ENCODE measurements at regions not wholly inside any gene's neighbourhood (a gene's known extent, or its start where the extent isn't known, plus 50 kb on each side); places are given as distances from the start of the nearest gene placed in this dataset.

DNA sequence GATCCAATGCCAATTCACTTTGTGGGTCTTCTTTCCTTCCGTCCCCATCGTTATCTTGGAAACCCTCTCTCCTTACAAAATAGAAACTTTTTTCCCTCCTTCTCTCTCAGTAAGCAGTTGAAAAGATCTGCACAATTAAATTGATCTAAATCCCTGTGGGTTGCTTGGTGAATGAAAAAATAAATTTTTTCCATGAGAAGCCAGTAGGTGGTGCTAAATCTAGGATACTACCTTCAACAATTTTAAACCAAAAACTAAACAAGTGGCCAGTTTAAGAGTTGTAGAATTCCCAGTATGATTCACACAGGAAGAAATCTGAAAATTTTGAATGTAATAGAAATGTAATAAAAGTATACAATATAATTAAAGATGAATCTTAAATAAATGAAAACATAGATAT lies 990.3 kb upstream of the ZNF722 start:
- no peak overlapping the region for H3K4me3 ChIP-seq (ENCODE audit: insufficient read length, low read depth)
- H3K9ac ChIP-seq (ENCODE audit: insufficient read length, low read depth), result no peak overlapping the region
- no peaks in the 10 kb centered on the region for H3K27me3 ChIP-seq (ENCODE audit: insufficient read depth, insufficient read length)
- H3K4me1 ChIP-seq (ENCODE audit: insufficient read depth, insufficient read length), result no peaks in the 10 kb centered on the region
- H3K9me3 ChIP-seq (ENCODE audit: insufficient read depth, low read length), result no peaks in the 10 kb centered on the region
- no peak for DNase-seq (ENCODE audit: low read depth, low spot score)
- H3K36me3 ChIP-seq (ENCODE audit: insufficient read depth, insufficient read length, low read length), result no peaks in the 10 kb centered on the region
- TF ChIP-seq SUZ12 (IDR thresholded peaks at IDR 0.05; ENCODE audit: extremely low read depth, insufficient read depth, insufficient read length) (no peak), YY1 (IDR thresholded peaks at IDR 0.05; ENCODE audit: insufficient read depth, insufficient read length) (no peak), ZNF274 (IDR thresholded peaks at IDR 0.05; ENCODE audit: low read depth, low read length) (no peak)

DNA sequence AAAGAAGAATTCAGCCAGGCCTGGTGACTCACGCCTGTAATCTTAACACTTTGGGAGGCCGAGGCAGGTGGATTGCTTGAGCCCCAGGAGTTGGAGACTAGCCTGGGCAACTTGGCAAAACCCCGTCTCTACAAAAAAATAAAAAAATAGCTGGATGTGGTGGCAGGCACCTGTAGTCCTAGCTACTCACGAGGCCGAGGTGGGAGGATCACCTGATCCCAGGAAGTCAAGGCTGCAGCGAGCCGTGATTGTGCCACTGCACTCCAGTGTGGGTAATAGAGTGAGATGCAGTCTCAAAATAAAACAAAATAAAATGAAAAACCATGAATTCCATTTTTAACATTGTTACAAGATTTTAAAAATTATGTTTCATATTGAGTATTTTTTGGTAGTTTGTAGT lies 988.9 kb upstream of the ZNF722 start:
- H3K27me3 ChIP-seq (ENCODE audit: insufficient read depth, insufficient read length), result no peaks in the 10 kb centered on the region
- H3K4me3 ChIP-seq (ENCODE audit: insufficient read length, low read depth), result no peak overlapping the region
- no peaks in the 10 kb centered on the region for H3K36me3 ChIP-seq (ENCODE audit: insufficient read depth, insufficient read length, low read length)
- TF ChIP-seq YY1 (IDR thresholded peaks at IDR 0.05; ENCODE audit: insufficient read depth, insufficient read length) (no peak), ZNF274 (IDR thresholded peaks at IDR 0.05; ENCODE audit: low read depth, low read length) (no peak)
- H3K4me1 ChIP-seq (ENCODE audit: insufficient read depth, insufficient read length), result no peaks in the 10 kb centered on the region
- H3K9ac ChIP-seq (ENCODE audit: insufficient read length, low read depth), result no peak overlapping the region
- no peak for DNase-seq (ENCODE audit: low read depth, low spot score)
- no peaks in the 10 kb centered on the region for H3K9me3 ChIP-seq (ENCODE audit: insufficient read depth, low read length)

DNA sequence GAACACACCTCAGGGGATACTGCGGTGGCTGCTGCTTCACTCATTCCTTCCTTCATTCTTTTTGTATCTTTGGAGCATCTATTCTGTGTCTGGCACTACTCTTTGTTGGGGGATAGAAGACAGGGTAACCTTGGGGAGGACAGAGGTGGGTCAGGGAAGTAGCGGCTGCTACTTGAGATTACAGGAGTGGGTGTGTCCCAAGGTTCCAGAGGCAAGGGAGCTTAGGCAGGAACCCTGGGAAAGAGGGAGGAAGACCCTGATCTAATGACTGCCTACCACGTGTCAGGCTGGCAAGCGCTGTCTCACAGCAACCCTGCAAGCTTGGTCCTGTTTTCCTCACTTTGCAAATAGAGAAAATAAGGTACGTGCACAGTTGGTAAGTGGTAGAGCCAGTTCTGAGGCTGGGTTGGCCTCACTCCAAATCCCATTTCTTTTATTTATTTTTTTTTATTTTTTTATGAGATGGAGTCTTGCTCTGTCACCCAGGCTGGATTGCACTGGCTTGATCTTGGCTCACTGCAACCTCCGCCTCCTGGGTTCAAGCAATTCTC lies 985.9 kb upstream of the ZNF722 start:
- no peak for DNase-seq (ENCODE audit: low read depth, low spot score)
- TF ChIP-seq SUZ12 (IDR thresholded peaks at IDR 0.05; ENCODE audit: extremely low read depth, insufficient read depth, insufficient read length) (no peak), YY1 (IDR thresholded peaks at IDR 0.05; ENCODE audit: insufficient read depth, insufficient read length) (no peak), ZNF274 (IDR thresholded peaks at IDR 0.05; ENCODE audit: low read depth, low read length) (no peak)
- H3K4me1 ChIP-seq (ENCODE audit: insufficient read depth, insufficient read length), result no peaks in the 10 kb centered on the region
- H3K9me3 ChIP-seq (ENCODE audit: insufficient read depth, low read length), result no peaks in the 10 kb centered on the region
- H3K27me3 ChIP-seq (ENCODE audit: insufficient read depth, insufficient read length), result no peaks in the 10 kb centered on the region
- no peak overlapping the region for H3K9ac ChIP-seq (ENCODE audit: insufficient read length, low read depth)
- no peaks in the 10 kb centered on the region for H3K36me3 ChIP-seq (ENCODE audit: insufficient read depth, insufficient read length, low read length)
- H3K4me3 ChIP-seq (ENCODE audit: insufficient read length, low read depth), result no peak overlapping the region

DNA sequence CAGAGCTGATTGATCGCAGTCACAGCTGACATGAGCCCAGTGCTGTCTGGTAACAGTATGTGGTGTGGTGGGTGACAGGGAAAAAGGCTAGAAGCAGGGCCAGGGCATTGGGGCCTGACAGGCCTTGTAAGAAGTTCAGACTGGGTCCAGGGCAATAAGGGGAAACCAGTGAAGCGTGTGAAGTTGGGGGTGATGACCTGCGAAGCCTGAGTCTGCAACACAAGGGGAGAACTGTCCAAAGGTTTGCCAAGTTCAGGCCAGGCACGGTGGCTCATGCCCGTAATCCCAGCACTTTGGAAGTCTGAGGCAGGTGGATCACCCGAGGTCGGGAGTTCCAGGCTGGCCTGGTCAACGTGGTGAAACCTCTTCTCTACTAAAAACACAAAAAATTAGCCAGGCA lies 983.9 kb upstream of the ZNF722 start:
- no peak for DNase-seq (ENCODE audit: low read depth, low spot score)
- no peak overlapping the region for H3K9ac ChIP-seq (ENCODE audit: insufficient read length, low read depth)
- H3K4me1 ChIP-seq (ENCODE audit: insufficient read depth, insufficient read length), result no peaks in the 10 kb centered on the region
- TF ChIP-seq YY1 (IDR thresholded peaks at IDR 0.05; ENCODE audit: insufficient read depth, insufficient read length), result no peak
- no peak for TF ChIP-seq SUZ12 (IDR thresholded peaks at IDR 0.05; ENCODE audit: extremely low read depth, insufficient read depth, insufficient read length)
- TF ChIP-seq ZNF274 (IDR thresholded peaks at IDR 0.05; ENCODE audit: low read depth, low read length), result no peak
- no peak overlapping the region for H3K4me3 ChIP-seq (ENCODE audit: insufficient read length, low read depth)
- H3K9me3 ChIP-seq (ENCODE audit: insufficient read depth, low read length), result no peaks in the 10 kb centered on the region
- no peaks in the 10 kb centered on the region for H3K36me3 ChIP-seq (ENCODE audit: insufficient read depth, insufficient read length, low read length)
- H3K27me3 ChIP-seq (ENCODE audit: insufficient read depth, insufficient read length), result no peaks in the 10 kb centered on the region

DNA sequence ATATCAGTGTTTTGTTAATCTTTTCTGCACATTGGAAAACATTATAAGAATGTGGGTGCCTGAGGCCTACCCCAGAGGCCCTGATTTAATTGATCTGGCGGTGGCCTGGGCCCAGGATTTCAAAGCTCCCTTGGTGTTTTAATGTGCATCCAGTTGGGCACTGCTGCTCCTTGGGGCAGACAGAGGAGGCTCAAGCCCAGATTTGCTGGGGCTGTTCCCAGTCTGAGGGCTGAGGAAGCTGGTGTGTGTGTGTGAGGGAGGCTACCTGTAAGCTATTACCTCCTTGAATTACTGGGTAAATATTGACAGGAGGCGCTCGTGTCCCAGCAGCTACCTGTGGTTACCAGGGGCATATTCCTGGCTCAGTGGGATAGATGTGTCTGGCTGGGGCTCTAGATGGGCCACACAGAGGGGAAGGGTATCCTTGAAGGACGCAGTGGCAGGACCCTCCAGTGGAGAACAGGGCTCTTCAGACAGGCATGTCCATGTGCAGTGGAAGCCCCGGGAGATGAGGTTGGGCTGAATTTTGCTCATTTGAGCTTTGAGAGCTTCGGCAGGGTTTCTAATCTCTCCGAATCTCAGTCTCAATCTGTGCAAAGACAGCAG lies 975.4 kb upstream of the ZNF722 start:
- no peaks in the 10 kb centered on the region for H3K36me3 ChIP-seq (ENCODE audit: insufficient read depth, insufficient read length, low read length)
- no peaks in the 10 kb centered on the region for H3K27me3 ChIP-seq (ENCODE audit: insufficient read depth, insufficient read length)
- DNase-seq (ENCODE audit: low read depth, low spot score), result no peak
- H3K4me3 ChIP-seq (ENCODE audit: insufficient read length, low read depth), result no peak overlapping the region
- no peaks in the 10 kb centered on the region for H3K9me3 ChIP-seq (ENCODE audit: insufficient read depth, low read length)
- H3K4me1 ChIP-seq (ENCODE audit: insufficient read depth, insufficient read length), result no peaks in the 10 kb centered on the region
- H3K9ac ChIP-seq (ENCODE audit: insufficient read length, low read depth), result no peak overlapping the region
- TF ChIP-seq YY1 (IDR thresholded peaks at IDR 0.05; ENCODE audit: insufficient read depth, insufficient read length) (no peak), ZNF274 (IDR thresholded peaks at IDR 0.05; ENCODE audit: low read depth, low read length) (no peak), SUZ12 (IDR thresholded peaks at IDR 0.05; ENCODE audit: extremely low read depth, insufficient read depth, insufficient read length) (no peak)

DNA sequence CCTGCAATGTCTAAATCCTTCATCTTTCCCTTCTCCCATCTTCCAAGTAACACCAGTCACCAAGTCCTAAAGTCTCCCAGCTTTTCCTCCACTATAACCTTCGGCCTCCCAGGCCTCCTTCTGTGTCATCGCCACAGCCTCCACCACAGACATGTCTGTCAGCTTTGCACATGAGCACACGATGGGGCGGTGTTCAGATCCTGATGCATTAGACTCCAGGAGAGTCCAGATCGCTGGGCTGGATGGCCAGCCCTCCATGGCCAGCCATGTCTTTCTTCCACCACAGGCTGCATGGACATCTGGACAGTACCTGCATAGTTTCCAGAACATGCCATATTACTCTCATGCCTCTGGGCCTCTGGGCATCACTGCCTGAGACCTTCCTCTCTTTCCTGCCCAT lies 974.2 kb upstream of the ZNF722 start:
- Histone ChIP-seq H3K9me3 (ENCODE audit: insufficient read depth, low read length) (no peaks in the 10 kb centered on the region), H3K4me1 (ENCODE audit: insufficient read depth, insufficient read length) (no peaks in the 10 kb centered on the region), H3K4me3 (ENCODE audit: insufficient read length, low read depth) (no peak overlapping the region), H3K36me3 (ENCODE audit: insufficient read depth, insufficient read length, low read length) (no peaks in the 10 kb centered on the region), H3K27me3 (ENCODE audit: insufficient read depth, insufficient read length) (no peaks in the 10 kb centered on the region), H3K9ac (ENCODE audit: insufficient read length, low read depth) (no peak overlapping the region)
- DNase-seq (ENCODE audit: low read depth, low spot score), result no peak
- no peak for TF ChIP-seq ZNF274 (IDR thresholded peaks at IDR 0.05; ENCODE audit: low read depth, low read length)
- TF ChIP-seq YY1 (IDR thresholded peaks at IDR 0.05; ENCODE audit: insufficient read depth, insufficient read length), result no peak
- TF ChIP-seq SUZ12 (IDR thresholded peaks at IDR 0.05; ENCODE audit: extremely low read depth, insufficient read depth, insufficient read length), result no peak

DNA sequence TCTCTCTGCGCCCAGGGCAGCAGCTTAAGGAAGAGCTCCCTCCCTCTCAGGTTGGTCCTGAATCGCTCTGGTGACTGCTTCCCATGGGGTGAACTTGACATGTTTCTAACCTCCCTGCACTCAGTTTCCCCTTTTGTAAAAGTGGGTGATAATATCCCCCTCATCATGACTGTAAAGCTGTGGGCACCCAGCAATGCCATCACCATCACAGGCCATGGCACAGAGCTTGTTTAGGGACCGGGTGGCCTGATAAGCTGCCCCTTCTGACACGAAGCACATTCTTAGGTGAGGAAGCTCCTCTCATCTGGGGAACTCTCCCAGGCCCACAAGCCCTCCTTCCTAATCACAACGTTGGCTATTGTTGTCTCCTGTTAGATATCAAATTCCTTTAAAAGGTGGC lies 972.8 kb upstream of the ZNF722 start:
- Histone ChIP-seq H3K9ac (ENCODE audit: insufficient read length, low read depth) (no peak overlapping the region), H3K9me3 (ENCODE audit: insufficient read depth, low read length) (no peaks in the 10 kb centered on the region), H3K4me1 (ENCODE audit: insufficient read depth, insufficient read length) (no peaks in the 10 kb centered on the region), H3K36me3 (ENCODE audit: insufficient read depth, insufficient read length, low read length) (no peaks in the 10 kb centered on the region), H3K27me3 (ENCODE audit: insufficient read depth, insufficient read length) (no peaks in the 10 kb centered on the region), H3K4me3 (ENCODE audit: insufficient read length, low read depth) (no peak overlapping the region)
- TF ChIP-seq YY1 (IDR thresholded peaks at IDR 0.05; ENCODE audit: insufficient read depth, insufficient read length), result no peak
- TF ChIP-seq ZNF274 (IDR thresholded peaks at IDR 0.05; ENCODE audit: low read depth, low read length), result no peak
- no peak for TF ChIP-seq SUZ12 (IDR thresholded peaks at IDR 0.05; ENCODE audit: extremely low read depth, insufficient read depth, insufficient read length)
- no peak for DNase-seq (ENCODE audit: low read depth, low spot score)
